ENCODE measurements at regions not wholly inside any gene's neighbourhood (a gene's known extent, or its start where the extent isn't known, plus 50 kb on each side); places are given as distances from the start of the nearest gene placed in this dataset.

- Histone ChIP-seq H3K9me3 (no peaks in the 10 kb centered on the region), H3K27ac (no peak overlapping the region), H3K4me1 (no peaks in the 10 kb centered on the region), H3K4me3 (no peak overlapping the region), H3K36me3 (no peaks in the 10 kb centered on the region), H3K27me3 (peaks cover 3% of the 10 kb centered on the region)
- 43% methylated on average over 1 of the region's 1 CpG for WGBS
- no peak for DNase-seq (ENCODE audit: low spot score in 2 of 2)
- TF ChIP-seq POLR2A (IDR thresholded peaks at IDR 0.05) (no peak), EP300 (IDR thresholded peaks at IDR 0.05) (no peak), CTCF (IDR thresholded peaks at IDR 0.05) (no peak), POLR2AphosphoS5 (IDR thresholded peaks at IDR 0.05) (no peak)
Measured at GRCh38 chr14:101695659-101696058, 65.8 kb upstream of the PPP2R5C start.

GRCh38 chr14:101704140-101704539 lies 57.4 kb upstream of the PPP2R5C start:
- Histone ChIP-seq H3K36me3 (no peaks in the 10 kb centered on the region), H3K27ac (no peak overlapping the region), H3K27me3 (no peaks in the 10 kb centered on the region), H3K9me3 (no peaks in the 10 kb centered on the region), H3K4me3 (no peak overlapping the region), H3K4me1 (peaks cover 27% of the 10 kb centered on the region)
- WGBS: 69% methylated on average over 3 of the region's 3 CpGs
- no peak for TF ChIP-seq EP300 (IDR thresholded peaks at IDR 0.05)
- TF ChIP-seq POLR2AphosphoS5 (IDR thresholded peaks at IDR 0.05): no peak
- TF ChIP-seq POLR2A (IDR thresholded peaks at IDR 0.05): no peak
- no peak for TF ChIP-seq CTCF (IDR thresholded peaks at IDR 0.05)
- DNase-seq (ENCODE audit: low spot score in 2 of 2): no peak

GRCh38 chr14:101705733-101706508 lies 55.6 kb upstream of the PPP2R5C start:
- H3K4me1 ChIP-seq: peaks cover 27% of the 10 kb centered on the region
- no peaks in the 10 kb centered on the region for H3K27me3 ChIP-seq
- no peak for TF ChIP-seq CTCF (IDR thresholded peaks at IDR 0.05)
- peak in 1 of 2 donors; percentile 38 for TF ChIP-seq POLR2A (IDR thresholded peaks at IDR 0.05)
- no peaks in the 10 kb centered on the region for H3K36me3 ChIP-seq
- WGBS: 14% methylated on average over 22 of the region's 73 CpGs
- peak in 1 of 2 donors; percentile 79 for DNase-seq (ENCODE audit: low spot score in 2 of 2)
- no peaks in the 10 kb centered on the region for H3K9me3 ChIP-seq
- peak overlapping the region; percentile 42 for H3K4me3 ChIP-seq
- peak overlapping the region; percentile 82 for H3K27ac ChIP-seq

GRCh38 chr14:101706509-101707067 lies 54.9 kb upstream of the PPP2R5C start:
- WGBS: 36% methylated on average over 11 of the region's 16 CpGs
- H3K4me3 ChIP-seq: no peak overlapping the region

More at GRCh38 chr14:101706509-101707067, 54.9 kb upstream of the PPP2R5C start:
- Histone ChIP-seq H3K4me1 (peaks cover 27% of the 10 kb centered on the region), H3K27ac (peak overlapping the region; percentile 82), H3K9me3 (no peaks in the 10 kb centered on the region), H3K27me3 (no peaks in the 10 kb centered on the region), H3K36me3 (no peaks in the 10 kb centered on the region)
- no peak for TF ChIP-seq CTCF (IDR thresholded peaks at IDR 0.05)
- TF ChIP-seq POLR2A (IDR thresholded peaks at IDR 0.05): no peak
- no peak for TF ChIP-seq EP300 (IDR thresholded peaks at IDR 0.05)
- no peak for TF ChIP-seq POLR2AphosphoS5 (IDR thresholded peaks at IDR 0.05)
- DNase-seq (ENCODE audit: low spot score in 2 of 2): no peak

Data from suprapubic skin (tissue), 4 donors.